GM12872 (cell line): ENCODE measurements at regions not wholly inside any gene's neighbourhood (a gene's known extent, or its start where the extent isn't known, plus 50 kb on each side); places are given as distances from the start of the nearest gene placed in this dataset.

ENCODE experiments used
- TF ChIP-seq, protein P1 (sequence below): IDR thresholded peaks from 3 replicates; pipeline ENCODE4 v1.5.1; 2011; ENCODE audit warnings: low read depth, mild to moderate bottlenecking, low read length, moderate library complexity; ENCODE audit not compliant: insufficient read depth

DNA sequence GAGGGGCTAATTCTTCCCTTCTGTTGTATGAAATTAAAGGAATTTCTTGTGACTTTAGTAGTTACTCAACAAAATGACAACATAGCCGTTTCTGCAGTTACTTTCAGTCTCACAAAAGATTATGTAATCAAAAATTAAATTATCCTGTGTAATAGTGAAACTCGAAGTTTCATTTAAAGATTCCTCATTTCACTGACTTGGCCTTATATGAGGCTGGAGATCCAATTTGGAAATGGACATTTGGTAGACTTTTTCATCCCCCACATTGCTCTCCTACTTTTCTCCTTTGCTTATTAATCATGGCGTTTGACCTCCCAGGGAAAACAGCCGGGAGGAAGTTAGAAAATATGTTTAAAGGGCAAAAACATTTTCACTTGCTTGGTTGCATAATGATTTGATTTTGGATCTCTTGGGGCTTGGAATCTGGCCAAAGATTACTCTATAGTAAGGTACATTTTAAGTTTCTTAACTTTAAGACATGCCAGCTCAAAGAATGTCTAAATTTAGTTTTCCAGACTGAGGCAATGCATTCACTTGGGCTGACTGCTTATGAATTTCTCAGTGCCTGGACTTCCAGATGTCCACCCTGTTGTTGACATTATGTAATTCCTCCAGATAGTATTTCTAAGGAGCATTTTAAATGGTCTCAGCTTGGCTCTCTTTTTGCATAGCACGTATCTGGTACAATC is 1364.9 kb upstream of the MIR17HG start:
- TF ChIP-seq, protein P1, sequence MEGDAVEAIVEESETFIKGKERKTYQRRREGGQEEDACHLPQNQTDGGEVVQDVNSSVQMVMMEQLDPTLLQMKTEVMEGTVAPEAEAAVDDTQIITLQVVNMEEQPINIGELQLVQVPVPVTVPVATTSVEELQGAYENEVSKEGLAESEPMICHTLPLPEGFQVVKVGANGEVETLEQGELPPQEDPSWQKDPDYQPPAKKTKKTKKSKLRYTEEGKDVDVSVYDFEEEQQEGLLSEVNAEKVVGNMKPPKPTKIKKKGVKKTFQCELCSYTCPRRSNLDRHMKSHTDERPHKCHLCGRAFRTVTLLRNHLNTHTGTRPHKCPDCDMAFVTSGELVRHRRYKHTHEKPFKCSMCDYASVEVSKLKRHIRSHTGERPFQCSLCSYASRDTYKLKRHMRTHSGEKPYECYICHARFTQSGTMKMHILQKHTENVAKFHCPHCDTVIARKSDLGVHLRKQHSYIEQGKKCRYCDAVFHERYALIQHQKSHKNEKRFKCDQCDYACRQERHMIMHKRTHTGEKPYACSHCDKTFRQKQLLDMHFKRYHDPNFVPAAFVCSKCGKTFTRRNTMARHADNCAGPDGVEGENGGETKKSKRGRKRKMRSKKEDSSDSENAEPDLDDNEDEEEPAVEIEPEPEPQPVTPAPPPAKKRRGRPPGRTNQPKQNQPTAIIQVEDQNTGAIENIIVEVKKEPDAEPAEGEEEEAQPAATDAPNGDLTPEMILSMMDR, result no peak

DNA sequence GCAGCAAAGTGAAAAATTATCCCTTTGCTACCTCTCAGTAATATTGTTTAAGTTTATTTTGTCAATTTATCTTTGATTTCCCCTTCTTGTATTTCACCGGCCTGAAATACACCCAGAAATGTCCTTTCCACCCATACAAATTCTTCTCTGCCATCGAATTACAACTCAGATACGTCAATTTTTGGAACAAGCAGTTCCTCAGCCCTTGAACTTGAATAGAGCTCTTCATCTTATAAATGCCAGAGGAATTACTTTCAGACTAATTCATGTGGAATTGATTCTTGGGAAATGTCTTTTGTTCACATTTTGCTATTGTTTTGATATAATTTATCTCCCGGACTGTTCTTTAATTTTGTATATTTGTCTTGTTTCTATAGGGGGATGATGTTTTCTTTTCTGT is 1359.3 kb upstream of the MIR17HG start:
- TF ChIP-seq, protein P1, result no peak

DNA sequence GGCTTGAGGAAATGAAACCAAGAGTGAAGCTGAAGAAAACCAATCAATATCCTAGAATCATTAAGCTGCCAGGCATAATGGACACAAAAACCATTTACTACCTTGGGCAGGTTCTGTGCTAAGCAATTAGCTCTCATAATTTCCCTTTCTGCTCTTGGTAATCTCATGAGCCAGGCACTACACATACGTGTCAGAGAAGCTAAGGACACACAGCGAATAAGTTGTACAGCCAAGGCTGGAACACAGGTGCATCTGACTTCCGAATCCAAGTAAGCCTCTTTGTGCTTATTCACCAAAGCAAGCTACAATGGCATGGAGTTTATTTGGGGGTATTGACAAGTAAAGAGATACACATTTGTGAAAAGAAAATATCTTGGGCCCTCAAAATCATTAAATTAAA is 1343.9 kb upstream of the MIR17HG start:
- TF ChIP-seq, protein P1, result no peak

DNA sequence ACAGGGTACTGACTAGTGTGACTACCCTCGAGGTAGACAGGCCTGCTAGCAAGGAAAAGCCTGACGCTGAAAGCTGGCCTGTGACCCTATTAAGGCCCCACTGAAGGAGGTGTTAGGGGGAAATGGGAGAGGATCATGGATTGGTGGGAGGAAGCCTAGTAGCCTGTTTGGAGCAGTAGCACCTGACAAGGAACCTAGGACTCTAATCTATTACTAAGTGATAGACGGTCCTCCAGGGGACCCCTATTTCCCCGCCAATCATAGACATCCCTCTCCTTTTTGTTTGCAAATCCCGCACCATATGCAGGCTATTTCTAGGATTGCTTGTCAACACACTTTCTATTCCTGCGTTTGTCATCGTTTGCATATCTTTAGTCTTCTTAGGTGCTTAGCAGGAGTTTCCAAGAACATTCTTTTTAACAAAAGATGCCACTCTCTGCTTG is 1338.8 kb upstream of the MIR17HG start:
- TF ChIP-seq, protein P1, result no peak

DNA sequence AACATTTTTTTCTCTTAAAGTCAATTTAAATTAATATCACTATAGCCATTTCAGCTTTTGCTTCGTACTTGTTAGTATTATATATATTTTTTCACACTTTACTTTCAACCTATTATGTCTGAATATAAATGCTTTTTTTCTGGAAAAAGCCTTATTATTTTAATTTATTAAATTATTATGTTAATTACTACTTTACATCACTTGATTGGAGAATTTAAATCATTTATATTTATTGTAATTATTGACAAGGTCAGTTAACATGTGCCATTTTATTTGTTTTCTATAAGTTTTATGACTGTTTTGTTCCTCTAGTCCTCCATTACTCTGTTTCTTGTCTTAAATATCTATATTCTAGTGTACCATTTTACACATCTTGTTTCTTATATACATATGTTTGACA is 1333.4 kb upstream of the MIR17HG start:
- TF ChIP-seq, protein P1, result no peak

DNA sequence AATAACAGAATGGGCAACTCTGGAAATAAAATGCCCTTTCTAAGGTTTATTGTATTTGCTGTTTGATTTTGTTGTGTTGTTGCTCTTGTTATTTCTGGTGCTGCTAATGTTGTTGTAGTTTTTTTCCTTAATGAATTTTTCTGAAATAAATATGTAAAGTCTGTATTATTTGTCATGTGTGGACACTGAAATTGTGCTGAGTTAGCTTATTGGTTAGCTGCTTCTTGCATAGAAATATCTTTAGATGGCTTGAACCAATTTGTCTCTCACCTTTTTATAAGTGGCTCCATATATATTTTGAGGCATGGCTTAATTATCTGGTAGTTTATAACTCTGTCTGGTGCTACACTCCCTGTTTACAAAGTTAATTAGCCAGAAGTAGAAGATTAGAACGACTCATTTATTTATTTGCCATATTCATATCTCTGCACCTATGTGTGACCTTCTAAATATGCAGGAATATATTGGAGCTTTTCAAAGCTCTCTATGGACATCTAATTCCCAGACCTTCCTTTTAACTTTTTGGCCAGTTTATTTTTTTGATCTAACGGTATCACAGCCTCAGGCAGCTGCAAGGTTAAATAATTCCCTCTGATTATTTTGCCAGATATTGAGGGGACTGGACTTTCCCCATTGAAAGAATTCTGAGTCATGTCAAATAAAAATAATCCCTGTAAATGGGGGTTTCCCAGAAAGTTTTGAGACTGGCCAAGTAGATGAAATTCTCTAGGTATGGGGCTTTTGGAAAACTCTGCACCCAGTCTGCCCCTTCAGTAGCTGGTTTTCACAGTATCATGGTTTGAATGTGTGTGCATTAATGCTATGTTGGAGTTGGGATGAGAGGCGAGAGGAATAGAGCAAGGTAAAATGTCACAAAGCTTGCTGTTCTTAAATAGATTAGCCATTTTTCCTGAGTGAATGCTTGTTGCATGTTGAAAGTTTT is 1331.7 kb upstream of the MIR17HG start:
- TF ChIP-seq, protein P1, result no peak

DNA sequence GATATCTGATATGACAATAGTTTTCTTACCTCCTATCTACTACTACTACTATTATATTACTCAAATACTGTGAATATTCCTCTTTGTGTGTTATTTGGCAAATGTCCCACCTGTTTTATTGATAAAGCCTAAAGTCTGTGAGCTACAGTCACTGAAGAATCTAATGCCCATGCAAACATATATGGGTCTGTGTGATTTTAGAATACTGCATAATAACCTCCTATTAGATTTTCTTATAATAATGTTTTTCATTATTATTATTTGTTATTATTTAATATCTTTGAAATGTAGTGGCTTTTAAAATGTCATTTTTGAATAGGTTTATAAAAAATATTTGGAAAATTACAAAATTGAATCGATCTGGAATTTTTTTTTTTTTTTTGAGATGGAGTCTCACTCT is 1330.8 kb upstream of the MIR17HG start:
- TF ChIP-seq, protein P1, result no peak
